Smooth muscle cell (in vitro differentiated cells): ENCODE measurements at regions not wholly inside any gene's neighbourhood (a gene's known extent, or its start where the extent isn't known, plus 50 kb on each side); places are given as distances from the start of the nearest gene placed in this dataset.

Experiments
- DNase-seq: peaks from one replicate; lab custom pipeline; 2025; ENCODE audit not compliant: unreplicated experiment; lab: John Stamatoyannopoulos, UW
- H2AFZ ChIP-seq: fragments of 200-600 bp; sonication (generic); 2 replicates; pipeline ENCODE4 v1.6.0; 2016; ENCODE audit warnings: antibody characterized with exemption, low read depth, mild to moderate bottlenecking
- H3F3A ChIP-seq: fragments of 200-600 bp; sonication (generic); 2 replicates; pipeline ENCODE4 v1.6.0; 2017; ENCODE audit warnings: antibody characterized with exemption, low read depth
- H3K27ac ChIP-seq: fragments of 200-600 bp; sonication (generic); 2 replicates; pipeline ENCODE4 v1.5.1; 2016; ENCODE audit warnings: low read depth, mild to moderate bottlenecking
- H3K27me3 ChIP-seq: fragments of 200-600 bp; sonication (generic); 2 replicates; pipeline ENCODE4 v1.6.1; 2016; ENCODE audit warnings: low read depth, mild to moderate bottlenecking
- H3K36me3 ChIP-seq: fragments of 200-600 bp; sonication (generic); 2 replicates; pipeline ENCODE4 v1.5.1; 2016; ENCODE audit warnings: low read depth
- H3K4me1 ChIP-seq: fragments of 200-600 bp; sonication (generic); 2 replicates; pipeline ENCODE4 v1.5.1; 2016; ENCODE audit warnings: low read depth
- H3K4me2 ChIP-seq: fragments of 200-600 bp; sonication (generic); 2 replicates; pipeline ENCODE4 v1.6.0; 2016; ENCODE audit warnings: mild to moderate bottlenecking
- H3K4me3 ChIP-seq: fragments of 200-600 bp; sonication (generic); 2 replicates; pipeline ENCODE4 v1.5.1; 2016; ENCODE audit warnings: mild to moderate bottlenecking
- H3K79me2 ChIP-seq: fragments of 200-600 bp; sonication (generic); 2 replicates; pipeline ENCODE4 v1.6.0; 2016; ENCODE audit warnings: low read depth, mild to moderate bottlenecking
- H3K9ac ChIP-seq: fragments of 200-600 bp; sonication (generic); 2 replicates; pipeline ENCODE4 v1.6.0; 2016; ENCODE audit warnings: low read depth
- H3K9me3 ChIP-seq: fragments of 200-600 bp; sonication (generic); replicated peaks from 2 replicates; pipeline ENCODE4 v1.5.1; 2016; ENCODE audit warnings: low read depth
- H4K20me1 ChIP-seq: fragments of 200-600 bp; sonication (generic); 2 replicates; pipeline ENCODE4 v1.6.0; 2016; ENCODE audit warnings: low read depth
- WGBS: methylation state at CpG from one replicate; pipeline ENCODE4 v1.1.7; 2016; ENCODE audit warnings: low lambda C conversion rate; 5-methylcytosine and 5-hydroxymethylcytosine counted together
- TF ChIP-seq, protein P1 (sequence below): fragments of 200-600 bp; sonication (generic); IDR thresholded peaks from 2 replicates; pipeline ENCODE4 v1.5.1; 2017; ENCODE audit warnings: borderline replicate concordance, mild to moderate bottlenecking, antibody characterized with exemption; ENCODE audit not compliant: insufficient read depth, poor library complexity, severe bottlenecking

DNA sequence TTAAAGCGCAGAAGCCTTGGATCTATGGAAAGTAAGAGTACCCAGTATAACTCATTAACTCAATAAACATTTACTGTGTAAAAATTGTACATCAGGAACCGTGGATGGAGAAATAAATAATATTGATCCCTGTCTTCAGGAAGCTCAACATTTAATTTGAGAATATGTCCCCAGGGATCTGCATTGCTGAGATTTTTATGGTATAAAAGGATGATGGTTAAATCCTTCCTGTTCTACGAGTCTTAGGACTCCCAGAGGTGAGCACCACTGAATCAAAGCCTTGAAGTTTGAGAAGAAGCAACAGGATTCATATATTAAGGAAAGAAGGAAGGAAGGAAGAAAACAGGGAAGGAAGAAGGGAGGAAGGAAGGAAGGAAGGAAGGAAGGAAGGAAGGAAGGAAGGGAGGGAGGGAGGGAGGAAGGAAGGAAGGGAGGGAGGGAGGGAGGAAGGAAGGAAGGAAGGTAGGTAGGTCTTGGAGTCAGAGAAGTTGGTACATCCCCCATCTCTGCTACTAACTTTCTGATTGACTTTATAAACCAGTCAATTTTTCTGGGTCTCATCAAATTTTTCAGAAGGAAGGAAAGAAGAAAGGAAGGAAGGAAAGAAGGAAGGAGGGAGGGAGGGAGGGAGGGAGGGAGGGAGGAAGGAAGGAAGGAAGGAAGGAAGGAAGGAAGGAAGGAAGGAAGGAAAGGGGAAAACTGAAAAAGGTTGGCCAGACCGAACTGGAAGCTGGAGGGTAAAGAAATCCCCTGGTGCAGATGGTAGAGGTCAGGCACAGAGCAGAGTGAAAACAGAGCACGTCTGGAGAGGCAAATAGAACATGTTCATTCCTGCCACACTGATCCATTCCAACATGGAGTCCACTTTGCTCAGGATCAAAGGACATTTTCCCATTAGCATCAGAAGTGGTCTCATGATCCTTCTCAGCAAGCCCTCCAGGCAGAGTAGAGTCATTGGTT, 422.2 kb upstream of the CDH11 start:
- no peak overlapping the region for H3K4me2 ChIP-seq
- H4K20me1 ChIP-seq = no peaks in the 10 kb centered on the region
- H3K27me3 ChIP-seq = no peaks in the 10 kb centered on the region
- no peaks in the 10 kb centered on the region for H3K36me3 ChIP-seq
- DNase-seq = no peak
- no peak overlapping the region for H2AFZ ChIP-seq
- H3K9ac ChIP-seq = no peak overlapping the region
- H3K9me3 ChIP-seq = no peaks in the 10 kb centered on the region
- H3K27ac ChIP-seq = peak overlapping the region; percentile 96
- 84% methylated on average over 5 of the region's 5 CpGs for WGBS
- H3K4me3 ChIP-seq = no peak overlapping the region
- peaks cover 33% of the 10 kb centered on the region for H3K4me1 ChIP-seq
- TF ChIP-seq, protein P1, sequence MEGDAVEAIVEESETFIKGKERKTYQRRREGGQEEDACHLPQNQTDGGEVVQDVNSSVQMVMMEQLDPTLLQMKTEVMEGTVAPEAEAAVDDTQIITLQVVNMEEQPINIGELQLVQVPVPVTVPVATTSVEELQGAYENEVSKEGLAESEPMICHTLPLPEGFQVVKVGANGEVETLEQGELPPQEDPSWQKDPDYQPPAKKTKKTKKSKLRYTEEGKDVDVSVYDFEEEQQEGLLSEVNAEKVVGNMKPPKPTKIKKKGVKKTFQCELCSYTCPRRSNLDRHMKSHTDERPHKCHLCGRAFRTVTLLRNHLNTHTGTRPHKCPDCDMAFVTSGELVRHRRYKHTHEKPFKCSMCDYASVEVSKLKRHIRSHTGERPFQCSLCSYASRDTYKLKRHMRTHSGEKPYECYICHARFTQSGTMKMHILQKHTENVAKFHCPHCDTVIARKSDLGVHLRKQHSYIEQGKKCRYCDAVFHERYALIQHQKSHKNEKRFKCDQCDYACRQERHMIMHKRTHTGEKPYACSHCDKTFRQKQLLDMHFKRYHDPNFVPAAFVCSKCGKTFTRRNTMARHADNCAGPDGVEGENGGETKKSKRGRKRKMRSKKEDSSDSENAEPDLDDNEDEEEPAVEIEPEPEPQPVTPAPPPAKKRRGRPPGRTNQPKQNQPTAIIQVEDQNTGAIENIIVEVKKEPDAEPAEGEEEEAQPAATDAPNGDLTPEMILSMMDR = no peak
- peaks cover 18% of the 10 kb centered on the region for H3F3A ChIP-seq
- H3K79me2 ChIP-seq = no peaks in the 10 kb centered on the region

DNA sequence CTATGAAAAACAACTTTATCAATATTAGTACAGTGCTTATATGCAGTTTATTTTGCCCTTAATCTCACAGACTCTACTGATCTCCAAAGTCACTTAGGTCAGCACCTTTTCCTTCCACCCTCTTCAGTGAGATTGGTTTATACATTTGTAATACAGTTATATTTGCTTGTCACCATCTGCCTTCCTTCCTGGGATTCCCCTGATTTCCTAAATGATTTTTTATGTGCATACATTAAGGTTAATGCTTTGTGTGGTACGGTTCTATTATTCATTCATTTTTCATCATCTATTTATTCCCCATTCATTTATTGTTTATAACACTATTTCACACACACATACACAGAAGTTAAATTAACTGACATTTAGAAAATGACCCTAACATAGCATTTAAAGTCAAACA, 419.8 kb upstream of the CDH11 start:
- DNase-seq = no peak
- Histone ChIP-seq H3K27me3 (no peaks in the 10 kb centered on the region), H3K79me2 (no peaks in the 10 kb centered on the region), H3F3A (peaks cover 9% of the 10 kb centered on the region), H3K27ac (no peak overlapping the region), H3K9ac (no peak overlapping the region), H3K9me3 (no peaks in the 10 kb centered on the region), H3K4me2 (no peak overlapping the region), H3K36me3 (no peaks in the 10 kb centered on the region), H3K4me3 (no peak overlapping the region), H4K20me1 (no peaks in the 10 kb centered on the region), H3K4me1 (peaks cover 9% of the 10 kb centered on the region), H2AFZ (no peak overlapping the region)
- WGBS = 100% methylated on average over 1 of the region's 1 CpG
- TF ChIP-seq, protein P1 = no peak

GRCh38 chr16:65540901-65541300, 419.0 kb upstream of the CDH11 start:
- no peak overlapping the region for H2AFZ ChIP-seq

More at GRCh38 chr16:65540901-65541300, 419.0 kb upstream of the CDH11 start:
- no peak overlapping the region for H3K9ac ChIP-seq
- no peak overlapping the region for H3K27ac ChIP-seq
- no peaks in the 10 kb centered on the region for H3K79me2 ChIP-seq
- no peaks in the 10 kb centered on the region for H3K27me3 ChIP-seq
- no peak overlapping the region for H3K4me3 ChIP-seq
- H3F3A ChIP-seq = peaks cover 8% of the 10 kb centered on the region
- no peaks in the 10 kb centered on the region for H3K36me3 ChIP-seq
- TF ChIP-seq, protein P1 = no peak
- peaks cover 2% of the 10 kb centered on the region for H3K4me1 ChIP-seq
- no peak for DNase-seq
- H3K4me2 ChIP-seq = no peak overlapping the region
- no peaks in the 10 kb centered on the region for H4K20me1 ChIP-seq
- H3K9me3 ChIP-seq = no peaks in the 10 kb centered on the region
